ENCODE measurements at regions not wholly inside any gene's neighbourhood (a gene's known extent, or its start where the extent isn't known, plus 50 kb on each side); places are given as distances from the start of the nearest gene placed in this dataset.

- Mint-ChIP-seq H3K4me1 (peaks cover 27% of the 10 kb centered on the region), H3K9me3 (peaks cover 0 to 5% (median under 1%) of the 10 kb centered on the region in 7 donors), H3K4me3 (no peak overlapping the region), H3K27ac (no peak overlapping the region), H3K27me3 (ENCODE audit: low read depth in 3 of 3) (peaks cover 3 to 7% (median 4%) of the 10 kb centered on the region in 3 donors), H3K36me3 (peaks cover 2% of the 10 kb centered on the region in 2 donors)
- Histone ChIP-seq H2AFZ (ENCODE audit: insufficient read depth, low read depth, low read length, poor library complexity, severe bottlenecking) (no peak overlapping the region), H3K9me3 (replicated peaks in 1 of 2; ENCODE audit: control insufficient read depth in 1 of 2, insufficient read depth in 1 of 2, low read length in 2 of 2) (no peaks in the 10 kb centered on the region), H3K4me3 (replicated peaks in 1 of 3; ENCODE audit: low read depth in 2 of 3, low read length in 3 of 3) (no peak overlapping the region), H3K9ac (ENCODE audit: insufficient read depth, low read length, poor library complexity, severe bottlenecking) (no peak overlapping the region), H3K36me3 (replicated peaks in 1 of 2; ENCODE audit: control insufficient read depth in 1 of 2, insufficient read depth in 2 of 2, low read length in 2 of 2) (no peaks in the 10 kb centered on the region), H3K79me2 (ENCODE audit: insufficient read depth, low read length) (no peaks in the 10 kb centered on the region), H3K27me3 (ENCODE audit: control insufficient read depth in 2 of 2, insufficient read depth in 2 of 2, low read length in 2 of 2) (peaks cover 0 to 2% of the 10 kb centered on the region in 2 donors), H4K20me1 (ENCODE audit: insufficient read depth, low read length) (no peaks in the 10 kb centered on the region), H3K27ac (ENCODE audit: low read depth in 1 of 2, low read length in 2 of 2) (no peak overlapping the region), H3K4me2 (replicated peaks; ENCODE audit: extremely low read depth, low read length, poor library complexity, severe bottlenecking) (no peak overlapping the region), H3K4me1 (ENCODE audit: control insufficient read depth in 1 of 2, insufficient read depth in 2 of 2, low read length in 2 of 2) (peaks cover 18 to 19% of the 10 kb centered on the region in 2 donors)
- no peak for TF ChIP-seq CTCF (IDR thresholded peaks at IDR 0.05)
- DNase-seq, result no peak
- intact Hi-C loops (cut with micrococcal nuclease), result loop anchor here in 1 of 2 donors (10.0 kb wide), 1 partner anchor 156 kb away; no protein-coding TSS in a partner anchor
- 96% methylated on average over 3 of the region's 4 CpGs for WGBS (ENCODE audit: insufficient coverage)
Measured at GRCh38 chr5:54831233-54831632, 154.2 kb downstream of the ESM1 start.

DNA sequence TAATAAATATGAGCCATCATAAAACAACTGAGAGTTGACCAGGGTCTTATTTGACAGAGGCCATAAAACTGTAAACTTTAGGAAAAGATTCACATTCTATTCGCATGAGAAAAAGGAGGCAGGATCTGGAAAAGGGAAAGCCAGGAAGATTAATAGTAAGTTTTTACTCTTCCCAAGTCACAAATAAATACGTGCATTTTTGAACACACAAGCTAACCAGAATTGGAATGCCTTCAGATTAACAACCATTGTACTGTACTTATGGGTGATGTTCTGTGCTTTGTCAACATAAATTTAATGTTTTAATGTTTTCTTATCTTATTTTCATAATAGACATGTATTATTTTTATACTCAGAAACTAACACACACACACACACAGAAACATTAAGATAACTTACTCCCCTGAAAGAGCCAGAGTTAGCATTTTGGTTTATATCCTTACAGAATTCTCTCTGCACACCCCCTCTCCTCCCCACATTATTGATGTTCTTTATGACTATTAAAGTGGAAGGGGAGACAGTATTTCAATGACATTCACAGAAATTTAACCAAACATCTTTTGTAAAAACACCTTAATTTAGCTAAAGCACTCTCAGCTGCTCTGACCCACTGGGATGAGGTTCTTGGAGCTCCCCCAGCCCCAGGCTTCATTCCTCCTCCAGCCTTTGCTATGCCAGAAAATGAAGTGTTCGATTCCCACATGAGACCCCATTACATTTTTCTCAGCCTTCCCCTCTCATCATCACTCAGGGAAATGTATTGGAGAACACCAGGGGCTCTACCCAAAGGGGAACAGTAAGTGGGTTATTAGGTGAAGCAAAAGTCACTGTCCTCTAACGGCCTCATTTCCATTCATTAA lies 155.5 kb downstream of the ESM1 start:
- H3K4me3 Mint-ChIP-seq, result no peak overlapping the region
- no CpG with 5 or more reads among the region's 4 CpGs for WGBS (ENCODE audit: insufficient coverage)
- H3K9ac ChIP-seq (ENCODE audit: insufficient read depth, low read length, poor library complexity, severe bottlenecking), result no peak overlapping the region
- TF ChIP-seq CTCF (IDR thresholded peaks at IDR 0.05), result no peak
- peaks cover 0 to 2% of the 10 kb centered on the region in 2 donors for H3K27me3 ChIP-seq (ENCODE audit: control insufficient read depth in 2 of 2, insufficient read depth in 2 of 2, low read length in 2 of 2)
- H3K27ac Mint-ChIP-seq, result peak overlapping the region in 1 of 7 donors; percentile 40
- H3K9me3 ChIP-seq (replicated peaks in 1 of 2; ENCODE audit: control insufficient read depth in 1 of 2, insufficient read depth in 1 of 2, low read length in 2 of 2), result no peaks in the 10 kb centered on the region
- H3K4me1 ChIP-seq (ENCODE audit: control insufficient read depth in 1 of 2, insufficient read depth in 2 of 2, low read length in 2 of 2), result peaks cover 18% of the 10 kb centered on the region in 2 donors
- H3K9me3 Mint-ChIP-seq, result peaks cover 0 to 3% (median 0%) of the 10 kb centered on the region in 7 donors
- intact Hi-C loops (cut with micrococcal nuclease), result loop anchor here in 1 of 2 donors (10.0 kb wide), 1 partner anchor 155 kb away; no protein-coding TSS in a partner anchor
- no peaks in the 10 kb centered on the region for H3K36me3 ChIP-seq (replicated peaks in 1 of 2; ENCODE audit: control insufficient read depth in 1 of 2, insufficient read depth in 2 of 2, low read length in 2 of 2)
- no peak for DNase-seq
- no peak overlapping the region for H2AFZ ChIP-seq (ENCODE audit: insufficient read depth, low read depth, low read length, poor library complexity, severe bottlenecking)
- no peaks in the 10 kb centered on the region for H4K20me1 ChIP-seq (ENCODE audit: insufficient read depth, low read length)
- peaks cover 3 to 7% (median 4%) of the 10 kb centered on the region in 3 donors for H3K27me3 Mint-ChIP-seq (ENCODE audit: low read depth in 3 of 3)
- no peaks in the 10 kb centered on the region for H3K79me2 ChIP-seq (ENCODE audit: insufficient read depth, low read length)
- H3K4me1 Mint-ChIP-seq, result peaks cover 23% of the 10 kb centered on the region
- H3K4me3 ChIP-seq (replicated peaks in 1 of 3; ENCODE audit: low read depth in 2 of 3, low read length in 3 of 3), result no peak overlapping the region
- no peak overlapping the region for H3K27ac ChIP-seq (ENCODE audit: low read depth in 1 of 2, low read length in 2 of 2)
- peaks cover 0 to 2% of the 10 kb centered on the region in 2 donors for H3K36me3 Mint-ChIP-seq
- no peak overlapping the region for H3K4me2 ChIP-seq (replicated peaks; ENCODE audit: extremely low read depth, low read length, poor library complexity, severe bottlenecking)
